H9 (cell line): ENCODE measurements at regions not wholly inside any gene's neighbourhood (a gene's known extent, or its start where the extent isn't known, plus 50 kb on each side); places are given as distances from the start of the nearest gene placed in this dataset.

ENCODE experiments used
- DNase-seq: peaks from one replicate; pipeline ENCODE4 v3.0.0-alpha.2; 2017
- H2AFZ ChIP-seq: one replicate; pipeline ENCODE4 v1.6.1; 2013; ENCODE audit warnings: mild to moderate bottlenecking, low read length, control low read depth, moderate library complexity
- H2AK5ac ChIP-seq: 2 replicates; pipeline ENCODE4 v1.6.1; 2013; ENCODE audit warnings: low read length, control low read depth, mixed read lengths; ENCODE audit not compliant: insufficient read length
- H2BK120ac ChIP-seq: one replicate; pipeline ENCODE4 v1.6.1; 2013; ENCODE audit warnings: low read depth, mild to moderate bottlenecking, low read length, control low read depth, inconsistent platforms; ENCODE audit not compliant: poor library complexity, severe bottlenecking
- H2BK12ac ChIP-seq: 2 replicates; pipeline ENCODE4 v1.6.1; 2013; ENCODE audit warnings: low read length, control low read depth, mixed read lengths, low read depth; ENCODE audit not compliant: insufficient read length
- H2BK15ac ChIP-seq: 2 replicates; pipeline ENCODE4 v1.6.1; 2013; ENCODE audit warnings: low read depth, low read length, control low read depth
- H2BK20ac ChIP-seq: one replicate; pipeline ENCODE4 v1.6.1; 2013; ENCODE audit warnings: low read depth, mild to moderate bottlenecking, low read length, control low read depth, inconsistent platforms; ENCODE audit not compliant: poor library complexity, severe bottlenecking
- H2BK5ac ChIP-seq: 2 replicates; pipeline ENCODE4 v1.6.1; 2013; ENCODE audit warnings: low read length, control low read depth, mixed read lengths; ENCODE audit not compliant: insufficient read length
- H3K14ac ChIP-seq: 2 replicates; pipeline ENCODE4 v1.6.1; 2013; ENCODE audit warnings: low read length, control low read depth; ENCODE audit not compliant: insufficient read depth
- H3K18ac ChIP-seq: 2 replicates; pipeline ENCODE4 v1.6.1; 2013; ENCODE audit warnings: low read depth, mild to moderate bottlenecking, mixed read lengths, low read length, control low read depth; ENCODE audit not compliant: insufficient read length
- H3K23ac ChIP-seq: 2 replicates; pipeline ENCODE4 v1.6.1; 2013; ENCODE audit warnings: low read length, control low read depth, mixed read lengths, low read depth; ENCODE audit not compliant: insufficient read length
- H3K23me2 ChIP-seq: 2 replicates; pipeline ENCODE4 v1.6.1; 2013; ENCODE audit warnings: low read depth, mild to moderate bottlenecking, mixed read lengths, low read length, control low read depth; ENCODE audit not compliant: insufficient read length, poor library complexity, severe bottlenecking
- H3K27ac ChIP-seq: 2 replicates; pipeline ENCODE4 v1.5.1; 2013; ENCODE audit warnings: low read length, control low read depth, mixed read lengths, low read depth; ENCODE audit not compliant: insufficient read length
- H3K27me3 ChIP-seq: 2 replicates; pipeline ENCODE4 v1.6.1; 2013; ENCODE audit warnings: low read length, control low read depth, inconsistent platforms; ENCODE audit not compliant: insufficient read depth
- H3K4ac ChIP-seq: 2 replicates; pipeline ENCODE4 v1.6.1; 2013; ENCODE audit warnings: low read depth, mild to moderate bottlenecking, control low read depth, inconsistent platforms, low read length, moderate library complexity
- H3K4me1 ChIP-seq: 2 replicates; pipeline ENCODE4 v1.6.1; 2013; ENCODE audit warnings: low read length, control low read depth, inconsistent platforms; ENCODE audit not compliant: insufficient read depth
- H3K4me2 ChIP-seq: 2 replicates; pipeline ENCODE4 v1.6.1; 2013; ENCODE audit warnings: low read length, control low read depth, mixed read lengths; ENCODE audit not compliant: insufficient read length, insufficient read depth
- H3K56ac ChIP-seq: 2 replicates; pipeline ENCODE4 v1.6.1; 2013; ENCODE audit warnings: low read depth, mild to moderate bottlenecking, mixed read lengths, low read length, control low read depth; ENCODE audit not compliant: insufficient read length
- H3K79me1 ChIP-seq: 2 replicates; pipeline ENCODE4 v1.6.1; 2013; ENCODE audit warnings: low read depth, mild to moderate bottlenecking, moderate library complexity, low read length, control low read depth, inconsistent platforms; ENCODE audit not compliant: insufficient read depth, poor library complexity, severe bottlenecking
- H3K79me2 ChIP-seq: 2 replicates; pipeline ENCODE4 v1.6.1; 2013; ENCODE audit warnings: low read length, control low read depth, inconsistent platforms; ENCODE audit not compliant: insufficient read depth
- H3K9ac ChIP-seq: 2 replicates; pipeline ENCODE4 v1.6.1; 2013; ENCODE audit warnings: low read length, control low read depth, mixed read lengths; ENCODE audit not compliant: insufficient read length; ENCODE audit errors: extremely low read depth
- H3K9me3 ChIP-seq: one replicate; pipeline ENCODE4 v1.6.1; 2013; ENCODE audit warnings: low read depth, low read length, inconsistent platforms; ENCODE audit not compliant: control insufficient read depth
- H3T11ph ChIP-seq: one replicate; pipeline ENCODE4 v1.6.1; 2013; ENCODE audit warnings: mild to moderate bottlenecking, low read length, control low read depth, inconsistent platforms
- H4K20me1 ChIP-seq: one replicate; pipeline ENCODE4 v1.6.1; 2013; ENCODE audit not compliant: control insufficient read depth, insufficient read length, insufficient read depth
- H4K5ac ChIP-seq: 2 replicates; pipeline ENCODE4 v1.6.1; 2013; ENCODE audit warnings: low read depth, mild to moderate bottlenecking, mixed read lengths, low read length, control low read depth; ENCODE audit not compliant: insufficient read length
- H4K8ac ChIP-seq: replicated peaks from 2 replicates; pipeline ENCODE4 v1.6.1; 2013; ENCODE audit warnings: low read length, control low read depth, mixed read lengths, low read depth; ENCODE audit not compliant: insufficient read length
- H4K91ac ChIP-seq: 2 replicates; pipeline ENCODE4 v1.6.1; 2013; ENCODE audit warnings: low read depth, mild to moderate bottlenecking, moderate library complexity, mixed read lengths, low read length, control low read depth; ENCODE audit not compliant: insufficient read length
- H3K27ac Mint-ChIP-seq, 3 experiments: 2 replicates in 2 of 3; 3 replicates in 1 of 3; pipeline ENCODE4 v1.8.0; 2020 to 2021; ENCODE audit warnings: mixed read lengths in 3 of 3, mild to moderate bottlenecking in 1 of 3, moderate library complexity in 1 of 3
- H3K27me3 Mint-ChIP-seq: 2 replicates; pipeline ENCODE4 v1.8.0; 2021; ENCODE audit warnings: low read depth, mild to moderate bottlenecking, moderate library complexity, mixed read lengths
- H3K36me3 Mint-ChIP-seq, 3 experiments: 2 replicates in 2 of 3; 3 replicates in 1 of 3; pipeline ENCODE4 v1.8.0; 2020 to 2021; ENCODE audit warnings: low read depth in 3 of 3, mixed read lengths in 3 of 3; ENCODE audit not compliant: insufficient read depth in 1 of 3
- H3K4me1 Mint-ChIP-seq, 2 experiments: 2 replicates each; pipeline ENCODE4 v1.8.0; 2020; ENCODE audit warnings: mixed read lengths in 2 of 2
- H3K4me3 Mint-ChIP-seq, 2 experiments: 2 replicates in 1 of 2; 3 replicates in 1 of 2; pipeline ENCODE4 v1.8.0; 2020 to 2021; ENCODE audit warnings: mild to moderate bottlenecking in 2 of 2, mixed read lengths in 2 of 2, moderate library complexity in 1 of 2
- H3K9me3 Mint-ChIP-seq, 2 experiments: 2 replicates in 1 of 2; 3 replicates in 1 of 2; pipeline ENCODE4 v1.8.0; 2020; ENCODE audit warnings: mild to moderate bottlenecking in 2 of 2, mixed read lengths in 2 of 2, moderate library complexity in 1 of 2
- CTCF ChIP-seq: fragments of 200-600 bp; sonication (generic); conservative IDR thresholded peaks from 3 replicates; pipeline ENCODE4 v1.8.0; 2021; ENCODE audit warnings: antibody characterized with exemption, mild to moderate bottlenecking
- WGBS: extraction: QIAGEN DNeasy Blood & Tissue Kit; methylation state at CpG from one replicate; pipeline ENCODE4 v1.1.7; 2013; ENCODE audit warnings: missing lambda C conversion rate, low lambda C conversion rate, mixed read lengths; ENCODE audit not compliant: insufficient read length; ENCODE audit errors: extremely low coverage; 5-methylcytosine and 5-hydroxymethylcytosine counted together

DNA sequence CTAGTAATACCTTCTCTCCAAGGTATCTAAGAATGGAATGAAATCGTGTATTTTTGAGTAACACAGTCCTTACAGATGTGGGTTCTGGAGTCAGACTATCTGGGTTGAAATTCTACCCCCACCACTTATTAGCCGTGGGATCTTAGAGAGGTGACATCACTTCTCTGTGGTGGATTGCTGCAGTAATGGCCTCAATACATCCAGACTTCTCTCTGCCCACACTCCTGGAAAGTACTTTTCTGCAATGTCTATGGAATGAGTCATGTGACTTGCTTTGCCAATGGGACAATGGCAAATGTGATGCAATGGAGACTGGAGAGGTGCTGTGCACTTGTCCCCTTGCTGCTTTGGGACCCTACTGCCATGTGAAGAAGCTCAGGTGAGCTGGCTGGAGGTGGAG is 418.2 kb downstream of the HAPSTR1 start:
- no CpG with 5 or more reads among the region's 2 CpGs for WGBS
- Histone ChIP-seq H4K5ac (no peak overlapping the region), H3K4me2 (no peak overlapping the region), H3K4ac (no peak overlapping the region), H3K27me3 (no peaks in the 10 kb centered on the region), H2AFZ (no peak overlapping the region), H3K23me2 (no peaks in the 10 kb centered on the region), H3K4me1 (no peaks in the 10 kb centered on the region), H3K14ac (no peak overlapping the region), H3K9me3 (no peaks in the 10 kb centered on the region), H2BK120ac (no peak overlapping the region), H3T11ph (no peak overlapping the region), H2BK20ac (no peak overlapping the region), H3K56ac (no peak overlapping the region), H2BK5ac (no peak overlapping the region), H4K20me1 (no peaks in the 10 kb centered on the region), H3K9ac (no peak overlapping the region), H3K79me1 (no peaks in the 10 kb centered on the region), H3K79me2 (no peaks in the 10 kb centered on the region), H2AK5ac (no peak overlapping the region), H3K18ac (no peak overlapping the region), H2BK15ac (no peak overlapping the region), H4K91ac (no peak overlapping the region), H4K8ac (no peak overlapping the region), H2BK12ac (no peak overlapping the region), H3K27ac (no peak overlapping the region), H3K23ac (no peak overlapping the region)
- peaks cover under 1% of the 10 kb centered on the region in 2 experiments; a peak in 3 of 4 replicates for H3K4me1 Mint-ChIP-seq
- DNase-seq = no peak
- peaks cover 2 to 10% (median 4%) of the 10 kb centered on the region in 3 experiments; a peak in 5 of 7 replicates for H3K36me3 Mint-ChIP-seq
- no peak for TF ChIP-seq CTCF
- H3K4me3 Mint-ChIP-seq = no peak overlapping the region
- H3K9me3 Mint-ChIP-seq = peaks cover 6 to 9% of the 10 kb centered on the region in 2 experiments; a peak in 4 of 5 replicates
- no peaks in the 10 kb centered on the region; the same call in 1 of the 2 replicates for H3K27me3 Mint-ChIP-seq
- H3K27ac Mint-ChIP-seq = no peak overlapping the region
